ENCODE measurements at regions not wholly inside any gene's neighbourhood (a gene's known extent, or its start where the extent isn't known, plus 50 kb on each side); places are given as distances from the start of the nearest gene placed in this dataset.

DNA sequence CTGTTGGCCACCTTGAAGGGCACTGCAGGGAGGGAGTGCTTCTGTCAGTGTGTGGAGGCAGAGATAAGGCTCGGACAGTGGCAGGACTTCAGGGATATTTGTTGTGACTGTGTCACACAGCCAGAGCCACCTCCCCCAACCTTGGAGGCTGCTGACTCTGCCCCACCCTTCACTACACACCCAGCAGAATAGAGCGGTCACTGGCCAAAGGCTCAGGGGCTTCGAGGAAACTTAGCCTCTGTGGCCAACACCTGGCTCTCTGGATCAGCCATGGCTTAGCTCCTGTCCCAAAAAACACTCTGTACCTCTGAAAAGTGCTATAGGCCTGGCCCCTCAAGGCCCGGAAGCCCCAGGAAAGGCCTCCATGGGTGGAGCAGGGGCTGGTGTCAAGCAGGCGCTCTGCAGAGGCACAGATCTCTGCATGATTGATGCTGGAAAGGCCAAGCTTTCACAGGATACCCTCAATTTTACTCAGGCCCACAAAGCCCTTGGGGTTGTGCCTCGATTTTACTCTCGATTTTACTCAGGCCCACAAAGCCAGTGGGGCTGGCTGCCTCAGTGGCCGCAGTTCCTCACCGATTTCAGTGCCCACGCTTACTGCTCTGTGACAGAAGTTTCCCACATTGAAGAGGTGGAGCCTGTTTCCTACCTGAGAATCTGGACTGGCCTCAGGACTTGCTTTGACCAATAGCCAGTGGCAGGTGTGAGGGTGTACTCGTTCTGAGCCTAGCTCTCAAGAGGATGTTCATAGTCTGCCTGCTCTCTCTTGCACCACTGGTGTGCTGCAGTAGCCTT lies 113.2 kb upstream of the GPR26 start:
- no peak for DNase-seq

DNA sequence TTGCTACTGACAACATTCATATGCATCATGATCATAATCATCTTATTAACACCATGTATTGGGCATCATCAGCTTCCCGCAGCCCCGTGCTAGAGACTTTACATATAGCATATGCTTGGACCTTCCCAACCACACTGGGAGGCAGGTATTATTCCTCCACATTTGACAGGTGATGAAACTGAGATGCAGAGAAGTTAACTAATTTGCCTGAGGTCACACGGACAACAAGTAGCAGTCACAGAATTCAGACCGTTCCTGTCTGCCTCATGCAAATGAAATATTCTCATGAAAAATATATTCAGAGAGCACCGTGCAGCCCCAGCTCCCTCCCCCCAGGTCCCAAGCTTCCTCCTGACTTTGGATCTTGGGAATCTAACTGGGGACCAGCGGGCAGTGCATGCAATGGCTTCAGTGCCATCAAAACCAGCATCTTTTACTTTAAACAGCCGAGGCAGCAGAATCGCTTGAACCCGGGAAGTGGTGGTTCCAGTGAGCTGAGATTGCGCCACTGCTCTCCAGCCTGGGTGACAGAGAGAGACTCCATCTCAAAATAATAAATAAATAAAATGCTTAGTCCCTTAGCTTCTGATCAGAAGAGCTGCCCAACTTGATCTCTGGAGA lies 112.2 kb upstream of the GPR26 start:
- DNase-seq: no peak

DNA sequence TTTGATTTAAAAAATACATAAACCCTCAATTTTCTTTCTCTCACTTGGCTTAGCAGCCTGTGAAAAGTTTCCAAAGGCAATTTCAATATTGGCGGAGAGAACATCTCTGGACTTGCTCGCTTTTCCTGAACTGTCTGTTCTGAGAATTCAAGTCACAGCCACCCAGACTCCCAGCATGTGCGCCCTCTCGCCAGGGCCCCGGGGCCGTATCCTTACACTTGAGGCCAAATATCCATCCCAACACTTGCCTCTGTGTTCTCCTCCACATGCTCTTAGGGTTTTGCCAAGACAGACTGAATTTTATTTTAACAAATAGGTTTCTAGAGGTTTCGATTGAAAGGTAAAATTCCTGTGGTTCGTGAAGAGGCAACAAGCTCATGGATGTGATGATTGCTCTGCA lies 111.5 kb upstream of the GPR26 start:
- DNase-seq: no peak

DNA sequence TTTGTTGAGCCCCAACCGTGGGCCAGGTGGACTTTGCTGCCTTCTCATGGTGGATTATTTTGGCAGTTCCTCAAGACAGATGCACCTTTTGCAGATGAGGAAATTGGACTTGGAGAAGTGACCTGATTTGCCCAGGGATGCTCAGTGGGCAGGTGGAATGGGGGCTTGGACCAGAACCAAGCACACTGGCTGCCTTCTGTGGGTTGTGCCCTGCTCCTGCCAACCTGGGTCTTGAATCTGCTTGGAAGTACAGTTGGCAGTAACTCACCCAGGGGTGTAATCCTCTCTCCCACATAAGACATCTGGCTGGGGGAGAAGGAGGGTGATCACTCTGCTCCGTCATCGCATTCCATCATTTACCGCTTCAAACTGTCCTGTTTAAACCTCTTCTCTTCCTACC lies 110.5 kb upstream of the GPR26 start:
- DNase-seq: no peak

DNA sequence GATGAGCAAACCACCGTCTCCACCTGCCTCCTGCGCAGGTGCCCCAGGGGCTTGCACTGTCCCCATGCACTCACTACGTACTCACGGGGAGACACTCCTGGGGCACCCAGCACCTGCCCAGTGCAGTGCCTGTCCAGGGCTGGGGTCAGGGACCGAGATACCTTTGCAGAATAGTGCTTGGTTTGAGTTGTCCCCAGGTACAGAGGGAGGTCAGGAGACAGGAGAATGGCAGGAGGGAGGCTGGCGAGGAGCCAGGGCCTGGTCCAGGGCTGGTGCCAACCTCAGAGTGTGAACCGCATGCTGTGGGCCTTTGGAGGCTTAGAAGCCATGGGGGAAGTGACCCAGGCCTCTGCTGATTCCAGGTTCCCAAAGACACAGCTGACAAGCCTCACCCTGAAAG lies 110.1 kb upstream of the GPR26 start:
- no peak for DNase-seq

DNA sequence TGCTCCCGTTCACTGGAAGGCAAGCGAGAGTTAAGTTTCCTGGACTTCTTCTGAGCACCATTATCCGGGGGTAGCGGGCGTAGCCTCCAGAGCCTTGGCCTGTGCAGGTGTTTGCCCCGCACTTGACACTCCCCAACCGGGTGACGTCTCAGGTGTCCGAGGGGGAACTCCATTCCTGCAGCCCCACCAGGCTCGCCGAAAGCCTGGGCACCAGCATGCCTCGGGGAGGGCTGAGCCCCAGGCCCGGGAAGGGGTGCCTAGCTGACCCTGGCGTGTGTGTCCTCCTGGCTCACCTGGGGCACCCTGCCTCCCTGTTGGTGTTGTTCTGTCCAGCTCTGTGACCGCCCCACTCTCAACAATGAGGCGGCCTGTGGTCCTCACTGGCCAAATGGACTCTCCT lies 109.4 kb upstream of the GPR26 start:
- DNase-seq: no peak

DNA sequence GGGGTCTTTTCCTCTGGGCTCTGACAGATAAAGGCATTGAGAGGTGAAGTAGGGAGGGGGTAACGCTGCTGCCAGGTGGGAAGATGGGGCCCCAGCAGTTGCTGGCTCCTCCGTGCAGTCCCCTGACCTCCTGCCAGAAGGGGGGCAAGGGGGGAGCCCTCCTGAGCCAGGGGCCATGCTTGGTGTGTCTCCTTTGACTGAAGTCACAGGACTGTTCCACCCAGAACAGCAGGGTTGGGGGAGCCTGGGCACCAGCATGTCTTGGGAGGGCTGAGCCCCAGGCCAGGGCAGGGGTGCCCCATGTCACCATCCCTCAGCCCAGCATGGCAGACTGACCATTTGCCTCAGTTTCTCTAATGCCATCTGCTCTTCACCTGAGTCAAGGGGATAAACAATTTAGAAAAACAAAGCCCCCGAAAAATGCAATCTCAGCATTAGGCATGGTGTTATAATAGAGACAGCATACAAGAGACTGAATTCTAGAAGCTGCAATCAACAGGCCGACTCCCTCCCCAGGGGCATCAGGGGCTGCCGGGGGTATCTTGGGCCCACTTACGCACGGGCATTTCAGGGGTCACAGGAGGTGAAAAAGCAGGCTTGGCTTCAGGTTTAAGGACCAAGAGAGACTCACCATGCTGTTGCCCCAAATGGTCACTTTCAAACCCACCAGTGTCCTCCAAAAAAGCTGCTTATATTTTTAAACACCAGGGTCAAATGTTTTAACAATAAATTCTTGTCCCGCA lies 108.6 kb upstream of the GPR26 start:
- DNase-seq: no peak

DNA sequence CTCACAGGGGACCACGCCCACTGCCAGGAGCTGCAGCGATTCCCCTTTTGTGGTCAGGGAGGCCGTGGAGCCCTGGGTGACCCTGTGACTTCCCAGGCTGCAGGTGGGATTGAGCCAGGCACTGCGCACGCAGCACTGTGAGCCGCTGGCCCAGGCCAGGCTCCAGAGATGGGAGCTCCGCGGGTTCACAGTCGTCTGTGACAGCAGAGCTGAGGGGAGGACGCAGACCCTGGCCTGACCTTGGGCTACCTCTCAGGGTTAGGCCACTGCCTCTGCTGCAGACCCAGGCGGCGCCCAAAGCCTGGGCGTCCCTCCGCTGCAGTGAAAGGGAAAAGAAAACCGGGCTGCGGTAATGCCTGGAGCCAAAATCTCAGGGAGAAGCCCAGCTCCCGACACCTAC lies 107.5 kb upstream of the GPR26 start:
- peak in 2 of 56 donors; percentile 35 to 39 for DNase-seq

DNA sequence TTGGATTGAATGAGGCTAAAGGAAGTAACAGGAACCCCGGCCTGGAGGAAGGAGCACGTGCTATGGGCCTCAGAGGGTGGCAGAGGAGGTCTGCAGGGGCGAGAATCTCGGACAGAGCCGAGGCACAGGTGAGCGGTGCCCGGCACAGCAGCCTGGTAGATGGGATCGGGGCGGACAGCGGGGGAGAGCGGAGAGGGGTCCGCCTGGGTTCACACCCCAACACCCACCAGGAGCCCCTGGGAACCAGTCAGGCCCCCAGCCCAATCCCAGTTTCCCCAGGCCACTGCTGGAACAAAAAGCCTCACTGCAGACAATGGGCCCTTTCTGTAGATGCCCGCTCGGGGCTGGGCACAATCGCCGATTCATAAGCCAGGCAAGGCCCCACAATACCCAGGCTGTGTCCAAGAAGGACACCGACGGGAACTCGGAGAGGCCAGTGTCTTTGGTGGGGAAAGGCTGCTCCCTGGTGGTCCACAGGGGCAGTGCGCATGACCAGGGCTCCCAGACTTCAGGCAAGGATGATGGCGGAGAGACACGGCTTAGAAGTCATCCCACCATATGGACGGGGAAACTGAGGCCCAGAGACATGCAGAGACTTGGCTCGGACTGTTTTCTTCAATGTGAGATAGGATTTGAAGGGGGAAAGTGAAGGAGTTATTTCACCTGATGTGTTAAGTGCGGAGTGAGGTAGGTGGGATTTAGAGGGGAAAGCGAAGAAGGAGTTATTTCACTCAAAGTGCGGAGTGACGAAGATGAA lies 106.9 kb upstream of the GPR26 start:
- peak; percentile 39 to 97 (median 86) for DNase-seq

DNA sequence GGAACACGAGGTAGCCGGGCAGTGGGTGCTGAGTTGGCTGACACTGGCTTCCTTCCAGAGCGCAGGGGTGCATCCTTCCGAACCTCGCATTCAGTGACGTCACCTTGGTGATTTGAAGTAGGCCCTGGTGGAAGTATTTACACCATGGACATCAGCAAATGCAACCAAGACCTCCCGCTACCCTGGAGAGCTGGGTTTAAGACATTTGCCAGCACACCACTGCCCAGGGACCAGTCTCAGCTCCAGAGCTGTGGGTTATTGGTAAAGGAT lies 106.4 kb upstream of the GPR26 start:
- DNase-seq: no peak

DNA sequence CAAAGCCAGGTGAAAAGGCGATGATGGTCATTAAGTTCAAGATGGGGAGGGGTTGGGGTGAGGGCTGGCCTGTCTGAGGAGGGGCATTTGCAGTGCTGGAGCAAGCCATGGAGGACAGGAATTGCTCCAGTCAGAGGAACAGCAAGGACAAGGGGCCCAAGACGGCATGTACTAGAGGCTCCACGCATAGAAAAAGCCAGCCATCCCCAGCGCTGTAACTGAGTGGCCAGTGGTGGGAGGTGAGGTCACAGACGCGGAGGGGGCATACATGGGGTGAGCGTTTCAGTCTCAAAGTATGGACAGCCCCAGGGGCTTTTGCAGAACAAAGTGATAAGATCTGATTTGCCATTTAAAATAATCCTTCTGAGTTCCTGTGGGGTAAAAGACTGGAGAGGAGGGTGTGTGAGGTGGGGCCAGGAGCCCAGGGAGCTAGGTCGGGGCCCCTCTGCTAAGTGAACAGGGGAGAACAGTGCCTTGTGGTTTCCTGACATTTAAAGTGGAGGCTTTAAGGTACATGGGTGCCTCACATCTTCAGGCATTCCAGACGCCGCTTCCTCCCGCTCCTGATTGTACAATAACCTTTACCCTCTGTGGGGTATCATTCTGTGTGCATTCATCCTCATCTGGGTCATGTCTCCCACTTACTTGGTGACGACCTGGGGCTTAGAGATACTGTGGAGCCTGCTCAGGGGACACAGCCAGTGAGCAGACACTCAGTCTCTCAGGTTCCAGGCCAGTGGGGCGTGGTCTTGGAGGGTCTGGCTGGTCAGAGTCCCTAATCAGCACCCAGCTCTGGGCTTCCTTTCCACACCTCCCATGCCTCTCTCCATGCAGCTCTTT lies 105.6 kb upstream of the GPR26 start:
- no peak for DNase-seq

DNA sequence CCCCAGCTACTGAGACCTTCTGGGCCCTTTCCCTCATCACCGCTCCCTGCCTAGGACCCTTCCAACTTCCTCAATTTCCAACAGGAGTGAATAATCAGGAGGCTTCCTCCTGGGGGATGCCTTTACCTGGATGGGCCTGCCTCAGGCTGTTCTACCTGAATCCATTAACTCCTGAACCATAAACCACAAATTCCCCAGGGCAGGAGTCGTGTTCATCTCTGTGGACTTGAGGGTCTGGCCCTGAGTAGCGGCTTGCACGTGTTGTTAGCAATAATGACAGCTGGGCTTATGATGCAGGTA lies 105.1 kb upstream of the GPR26 start:
- DNase-seq: no peak

DNA sequence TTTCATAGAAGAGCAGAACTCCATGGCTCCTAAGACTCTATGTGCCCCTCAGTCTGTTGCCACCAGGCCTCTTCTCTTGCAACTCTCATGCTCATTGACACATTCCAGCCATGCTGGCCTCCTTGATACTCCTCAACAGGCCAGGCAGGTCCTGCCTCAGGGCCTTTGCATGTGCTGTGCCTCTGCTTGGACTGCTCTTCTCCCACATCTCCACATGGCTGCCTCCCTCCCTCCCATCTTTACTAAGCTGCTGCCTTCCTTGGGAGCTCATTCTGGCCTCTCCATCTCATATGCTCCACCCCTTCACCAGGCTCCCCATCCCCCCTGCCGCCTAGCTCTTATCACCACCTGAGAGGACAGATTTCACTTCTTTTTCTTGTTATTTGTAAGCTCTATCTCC lies 103.8 kb upstream of the GPR26 start:
- no peak for DNase-seq

DNA sequence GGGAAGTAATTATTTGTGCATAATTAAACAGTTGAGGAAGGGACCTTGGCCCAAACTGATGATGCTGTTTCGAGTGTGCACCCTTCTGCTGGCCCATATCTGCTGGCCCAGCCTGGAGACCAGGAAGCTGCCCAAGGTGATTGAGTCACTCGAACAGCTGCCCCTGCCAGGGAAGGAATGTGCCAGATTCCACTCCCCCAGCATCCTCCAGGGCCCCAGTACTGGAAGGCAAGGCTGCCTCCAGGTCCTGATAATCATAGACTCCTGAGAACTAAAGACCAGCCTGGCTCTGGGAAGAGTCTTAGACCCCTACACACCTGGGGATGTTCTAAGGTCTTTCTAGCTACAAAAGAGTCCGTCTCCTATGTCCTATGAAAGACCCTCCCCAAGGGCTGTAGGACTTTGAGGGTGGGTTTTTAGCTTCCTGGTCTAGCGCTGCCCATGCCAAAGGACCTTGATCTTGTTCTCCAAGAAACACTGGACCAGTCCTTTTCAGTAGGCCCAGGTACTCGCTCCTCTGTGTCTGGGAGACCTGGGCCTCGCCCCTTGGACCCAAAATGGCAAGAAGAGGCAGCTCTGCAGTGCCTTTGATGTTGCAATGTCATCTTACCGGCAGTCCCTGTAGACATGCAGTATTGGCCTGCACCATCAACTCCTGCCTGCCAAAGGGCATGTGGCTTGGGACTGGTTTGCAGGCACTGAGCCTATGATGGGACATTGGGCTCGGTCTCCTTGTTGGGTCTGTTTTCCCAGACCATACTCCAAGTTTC lies 103.2 kb upstream of the GPR26 start:
- no peak for DNase-seq

DNA sequence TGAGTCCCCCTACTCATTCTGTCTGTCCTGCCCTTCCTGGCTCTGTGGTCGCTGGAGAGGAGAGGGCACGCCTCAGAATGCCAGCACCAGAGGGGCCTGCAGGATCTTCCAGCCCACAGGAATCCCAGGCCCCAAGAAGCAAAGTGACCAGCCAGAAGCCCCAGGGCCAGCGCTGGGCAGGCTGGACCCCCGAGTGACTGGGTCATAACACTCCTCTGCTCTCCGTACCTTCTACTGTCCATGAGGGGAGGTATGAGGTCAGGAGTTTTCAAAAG lies 102.6 kb upstream of the GPR26 start:
- DNase-seq: no peak

DNA sequence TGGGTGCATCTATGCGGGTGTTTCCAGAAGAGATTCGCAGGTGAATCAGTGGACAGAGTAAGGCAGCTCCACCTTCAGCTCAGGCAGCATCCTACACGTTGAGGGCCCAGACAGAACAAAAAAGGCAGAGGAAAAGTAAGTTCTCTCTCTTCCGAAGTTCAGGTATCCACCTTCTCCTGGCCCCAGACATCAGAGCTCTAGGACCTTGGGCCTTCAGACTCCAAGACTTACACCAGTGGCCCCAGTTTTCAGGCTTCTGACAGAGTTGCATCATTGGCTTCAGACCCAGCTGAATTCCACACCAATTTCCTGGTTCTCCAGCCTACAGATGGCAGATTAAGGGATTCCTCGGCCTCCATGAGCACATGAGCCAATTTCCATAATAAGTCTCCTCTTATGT lies 102.2 kb upstream of the GPR26 start:
- DNase-seq: no peak

DNA sequence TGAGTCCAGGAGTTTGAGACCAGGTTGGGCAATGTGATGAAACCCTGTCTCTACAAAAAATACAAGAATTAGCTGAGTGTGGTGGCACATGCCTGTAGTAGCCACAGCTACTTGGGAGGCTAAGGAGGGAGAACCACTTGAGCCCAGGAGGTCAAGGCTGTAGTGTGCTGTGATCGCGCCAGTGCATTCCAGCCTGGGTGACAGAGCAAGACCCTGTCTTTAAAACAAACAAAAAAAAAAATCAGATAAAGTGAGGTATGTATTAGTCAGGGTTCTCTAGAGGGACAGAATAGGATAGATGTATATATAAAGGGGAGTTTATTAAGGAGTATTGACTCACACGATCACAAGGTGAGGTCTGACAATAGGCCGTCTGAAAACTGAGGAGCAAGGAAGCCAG lies 101.5 kb upstream of the GPR26 start:
- DNase-seq: no peak

DNA sequence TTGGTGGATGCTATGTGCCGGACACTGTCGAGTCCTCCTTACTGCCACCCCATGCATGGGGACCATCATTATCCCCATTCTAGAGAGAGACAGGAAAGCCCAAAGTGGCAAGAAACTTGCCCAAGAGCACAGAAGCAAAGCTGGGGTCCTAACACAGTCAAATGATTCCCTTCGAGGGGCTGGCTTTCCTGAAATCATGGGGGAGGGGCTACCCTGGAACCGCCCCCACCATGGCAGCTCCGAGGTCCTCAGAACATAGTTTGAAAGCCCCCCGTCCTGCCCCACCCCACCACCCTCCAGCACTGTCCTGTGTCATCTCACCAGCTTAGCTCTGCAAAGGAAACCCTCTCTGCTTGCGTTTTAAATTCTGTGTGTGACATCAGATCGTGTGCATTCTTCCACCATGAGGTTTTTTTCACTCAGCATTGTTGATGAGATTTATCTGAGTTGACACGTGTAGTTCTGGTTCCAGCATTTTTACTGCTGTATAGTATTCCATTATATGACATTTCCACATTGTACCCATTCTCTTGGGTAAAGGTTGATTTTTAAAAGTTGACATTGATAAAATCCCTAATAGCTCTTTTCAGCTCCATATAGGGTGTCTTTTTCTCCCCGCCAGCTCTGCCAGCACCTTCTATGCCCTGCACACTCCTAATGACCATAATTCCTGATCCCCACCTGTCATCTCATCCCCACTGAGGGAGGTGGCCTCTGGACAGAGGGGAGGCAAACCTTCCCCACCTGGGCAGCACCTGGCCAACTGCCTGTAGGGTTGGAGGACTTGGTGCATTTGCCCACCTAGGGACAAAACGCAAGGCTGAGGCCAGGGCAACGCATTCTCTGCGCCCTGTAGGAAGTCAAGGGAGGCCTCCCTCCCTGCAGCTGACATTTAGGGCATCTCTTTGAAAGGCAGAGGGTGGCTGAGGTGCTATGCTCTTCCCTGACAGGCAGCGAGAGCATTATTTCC lies 100.2 kb upstream of the GPR26 start:
- DNase-seq: no peak

DNA sequence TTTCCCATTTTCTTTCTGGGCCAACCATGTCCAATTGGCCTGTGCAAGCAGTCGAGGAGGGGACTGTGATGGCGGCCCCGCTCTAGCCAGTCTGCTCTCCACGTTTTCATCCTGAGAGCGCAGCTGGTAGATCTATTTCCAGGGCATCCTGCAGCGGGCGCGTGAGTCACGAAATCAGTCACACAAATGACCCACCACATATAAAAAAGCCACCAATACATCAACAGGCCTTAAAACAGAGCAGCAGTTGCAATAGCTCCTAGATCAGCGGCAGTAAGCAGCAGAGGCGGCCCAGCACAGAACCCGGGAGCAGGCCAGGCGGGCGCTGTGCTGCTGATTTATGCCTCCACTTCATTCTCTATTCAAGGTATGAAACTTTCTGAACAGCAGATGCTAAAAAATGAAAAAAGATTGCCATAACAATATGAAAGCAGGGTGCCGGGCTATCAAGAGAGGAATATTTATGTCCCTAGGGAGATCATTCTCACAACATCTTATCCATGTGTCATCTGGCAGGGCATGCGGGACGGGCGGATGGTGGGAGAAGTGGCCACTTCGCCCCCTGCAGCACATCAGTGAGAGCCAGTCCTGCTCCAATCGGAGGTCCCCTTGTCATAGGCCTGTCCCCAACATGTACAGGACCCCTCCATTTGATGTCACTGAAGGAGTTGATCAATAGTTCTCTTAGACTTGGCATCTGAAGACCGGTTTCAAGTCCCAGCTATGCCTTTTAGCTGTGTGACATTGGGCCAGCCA lies 98.0 kb upstream of the GPR26 start:
- no peak for DNase-seq
